Iris pigment epithelial cell (primary cell): ENCODE measurements at regions not wholly inside any gene's neighbourhood (a gene's known extent, or its start where the extent isn't known, plus 50 kb on each side); places are given as distances from the start of the nearest gene placed in this dataset.
"Not testable (repeated sequence)": the region's sequence is repeated elsewhere in the genome, so short reads cannot be mapped to it uniquely, and the experiment has no call there.

ENCODE experiments used
- DNase-seq: peaks from one replicate; pipeline ENCODE4 v3.0.0-alpha.2; 2011; ENCODE audit warnings: low read depth

GRCh38 chr2:33765122-33765521, 166.0 kb upstream of the FAM98A start:
- DNase-seq = no peak

- DNase-seq = no peak
These were observed 165.5 kb upstream of the FAM98A start for GRCh38 chr2:33764551-33764950.

- no peak for DNase-seq
These were observed 164.7 kb upstream of the FAM98A start for GRCh38 chr2:33763671-33764310.

- DNase-seq = no peak
These were observed 163.5 kb upstream of the FAM98A start for GRCh38 chr2:33762636-33763035.

DNA sequence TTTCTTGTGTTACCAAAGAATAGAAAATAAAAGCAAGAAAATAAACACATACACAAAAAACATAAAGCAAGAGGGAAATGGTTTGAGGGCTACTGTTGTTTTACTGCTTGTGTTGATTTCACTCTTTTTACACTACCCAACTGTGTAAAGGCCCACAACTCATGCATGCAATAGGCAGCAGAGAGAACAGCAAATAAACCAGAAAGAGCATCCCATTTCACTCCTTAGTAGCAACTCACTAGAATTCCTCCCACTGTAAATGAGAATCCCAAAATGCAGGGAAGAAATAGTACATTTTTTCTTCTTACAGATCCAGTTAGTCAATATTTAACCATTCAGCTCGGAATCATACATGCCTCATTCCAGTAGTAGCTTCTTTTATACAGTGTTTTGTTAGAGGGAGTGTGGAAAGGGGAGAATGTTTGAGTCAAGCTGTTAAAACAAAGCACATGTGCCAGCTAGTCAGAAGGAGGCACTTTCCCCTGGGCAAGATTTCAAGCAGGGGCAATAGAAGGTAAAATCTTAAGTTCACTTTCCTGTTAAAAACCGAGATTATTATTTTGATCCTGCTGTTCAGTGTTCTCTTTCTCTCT, 147.2 kb upstream of the FAM98A start:
- DNase-seq = no peak

GRCh38 chr2:33735096-33735495, 136.0 kb upstream of the FAM98A start:
- no peak for DNase-seq

DNA sequence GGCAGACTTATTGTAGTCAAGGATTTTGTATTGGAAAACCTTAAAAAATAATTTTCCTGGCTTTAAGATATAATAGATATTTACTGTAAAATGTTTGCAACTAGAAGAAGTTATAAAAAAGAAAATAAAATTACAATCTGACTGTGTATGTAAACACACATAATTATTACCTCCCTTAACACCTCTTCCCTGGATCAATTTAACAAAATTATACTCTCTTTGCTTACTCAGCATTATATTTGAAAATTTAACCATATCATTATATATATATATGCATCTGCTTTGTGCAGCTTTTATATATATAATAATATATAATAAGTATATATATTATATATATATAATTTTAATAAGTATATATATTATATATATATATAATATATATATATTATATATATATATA, 131.7 kb upstream of the FAM98A start:
- DNase-seq = no peak

- no peak for DNase-seq
These were observed 131.1 kb upstream of the FAM98A start for GRCh38 chr2:33730193-33730592.

GRCh38 chr2:33729353-33729752, 130.3 kb upstream of the FAM98A start:
- no peak for DNase-seq

- no peak for DNase-seq
These were observed 129.0 kb upstream of the FAM98A start for GRCh38 chr2:33728106-33728505.

DNA sequence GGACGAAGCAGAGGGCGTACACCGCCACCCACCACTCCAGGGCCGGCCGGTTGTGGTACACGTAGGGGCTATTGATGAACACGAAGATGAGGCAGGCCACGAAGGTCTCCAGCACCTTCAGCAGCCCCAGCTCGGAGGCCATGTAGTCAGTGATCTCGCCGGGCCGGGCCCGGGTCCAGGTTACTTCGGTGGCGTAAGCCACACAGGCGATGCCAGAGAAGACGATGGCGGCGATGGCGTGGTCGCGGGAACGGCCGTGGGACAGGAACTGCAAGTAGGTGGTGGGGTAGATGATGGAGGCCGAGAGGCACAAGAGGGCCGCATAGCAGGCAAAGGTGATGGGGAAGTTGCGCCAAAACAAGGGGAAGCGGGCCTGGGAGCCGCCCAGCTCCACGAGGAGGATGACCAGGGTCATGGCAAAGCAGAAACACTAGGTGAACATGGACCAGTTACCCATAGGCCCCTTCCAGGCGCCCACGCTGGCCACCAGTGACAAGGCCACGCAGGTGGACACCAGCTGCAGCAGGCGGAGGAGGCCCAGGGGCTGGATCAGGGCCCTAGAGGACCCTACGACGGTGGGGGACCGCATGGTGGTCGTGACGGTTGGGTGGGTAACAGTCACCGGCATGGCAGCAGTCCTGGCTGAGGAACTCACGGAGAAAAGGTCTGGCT, 128.4 kb upstream of the FAM98A start:
- DNase-seq = no peak

DNA sequence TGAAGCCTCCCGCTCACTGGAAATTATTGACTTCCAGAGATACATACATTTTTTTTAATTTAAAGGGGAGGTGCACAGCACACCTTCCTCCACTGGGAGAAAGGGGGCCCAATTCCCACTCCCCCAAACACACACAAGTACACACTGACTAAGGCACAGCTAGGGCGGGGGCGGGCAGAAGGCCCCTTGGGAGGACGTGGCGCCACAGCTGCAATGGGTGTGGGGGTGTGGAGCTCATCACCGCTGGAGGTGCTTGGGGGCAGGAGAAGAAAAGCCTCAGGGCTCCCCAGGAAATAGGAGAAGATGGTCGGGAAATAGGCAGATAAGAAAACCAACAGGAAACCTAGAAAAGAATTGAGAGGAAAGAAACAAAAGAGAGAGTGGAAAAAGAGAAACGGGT, 127.3 kb upstream of the FAM98A start:
- no peak for DNase-seq

GRCh38 chr2:33723329-33723728, 124.2 kb upstream of the FAM98A start:
- no peak for DNase-seq

DNA sequence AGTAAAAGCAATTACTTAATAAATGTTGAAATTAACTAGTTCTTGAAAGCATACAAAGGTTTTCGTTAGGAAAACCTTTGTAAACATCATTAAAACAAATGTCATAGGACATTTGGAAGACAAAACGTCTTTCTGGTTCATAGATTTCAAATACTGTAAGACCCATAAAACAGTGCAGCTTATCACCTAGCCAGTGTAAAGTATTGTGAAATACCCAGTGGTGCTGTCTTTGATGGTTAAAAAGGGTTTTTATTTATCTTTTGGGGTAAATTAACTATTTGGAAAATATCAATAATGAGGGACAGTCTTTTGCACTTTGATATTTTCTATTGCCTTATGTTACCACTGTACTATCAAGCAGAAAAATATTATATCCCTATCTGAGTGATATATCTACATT, 120.0 kb upstream of the FAM98A start:
- DNase-seq = no peak

GRCh38 chr2:33712674-33713073, 113.6 kb upstream of the FAM98A start:
- DNase-seq = no peak

GRCh38 chr2:33709951-33710350, 110.9 kb upstream of the FAM98A start:
- no peak for DNase-seq

GRCh38 chr2:33707312-33707711, 108.2 kb upstream of the FAM98A start:
- no peak for DNase-seq

GRCh38 chr2:33706410-33706809, 107.3 kb upstream of the FAM98A start:
- no peak for DNase-seq

DNA sequence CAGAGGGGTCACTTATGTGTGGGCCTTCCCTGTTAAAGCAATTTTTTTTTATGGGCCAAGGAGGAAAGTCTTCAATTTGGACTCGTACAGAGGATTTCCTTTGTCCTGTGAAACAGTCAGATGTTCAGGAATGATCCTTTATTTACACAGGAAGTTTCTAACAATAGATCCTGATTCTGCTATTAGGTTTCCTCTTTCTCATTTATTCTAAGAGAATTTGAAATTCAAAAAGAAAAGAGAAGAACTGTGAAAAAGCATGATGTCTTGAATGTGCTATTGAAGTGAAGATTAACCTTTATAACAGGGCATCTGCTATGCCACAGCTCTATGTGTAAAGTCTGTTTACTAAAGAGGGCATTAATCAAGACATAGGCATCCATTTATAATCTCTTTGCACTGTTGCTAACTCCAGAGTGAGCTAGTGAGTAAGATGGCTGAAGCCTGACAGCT, 105.3 kb upstream of the FAM98A start:
- DNase-seq = no peak

GRCh38 chr2:33696234-33696633, 97.1 kb upstream of the FAM98A start:
- no peak for DNase-seq

- DNase-seq = no peak
These were observed 95.8 kb upstream of the FAM98A start for GRCh38 chr2:33694904-33695303.

DNA sequence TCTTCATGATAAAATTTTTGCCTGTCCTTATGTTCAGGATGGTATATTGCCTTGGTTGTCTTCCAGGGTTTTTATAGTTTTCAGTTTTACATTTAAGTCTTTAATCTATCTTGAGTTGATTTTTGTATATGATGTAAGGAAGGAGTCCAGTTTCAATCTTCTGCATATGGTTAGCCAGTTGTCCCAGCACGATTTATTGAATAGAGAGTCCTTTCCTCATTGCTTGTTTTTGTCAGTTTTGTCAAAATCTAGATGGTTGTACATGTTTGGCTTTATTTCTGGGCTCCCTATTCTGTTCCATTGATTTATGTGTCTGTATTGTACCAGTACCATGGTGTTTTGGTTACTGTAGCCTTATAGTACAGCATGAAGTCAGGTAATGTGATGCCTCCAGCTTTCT, 91.6 kb upstream of the FAM98A start:
- not testable (repeated sequence) for DNase-seq

GRCh38 chr2:33681364-33681757, 82.3 kb upstream of the FAM98A start:
- DNase-seq = no peak
